ENCODE measurements at regions not wholly inside any gene's neighbourhood (a gene's known extent, or its start where the extent isn't known, plus 50 kb on each side); places are given as distances from the start of the nearest gene placed in this dataset.

GRCh38 chr5:124093658-124094057, 581.7 kb downstream of the CSNK1G3 start:
- 89 to 96% methylated on average over 1 of the region's 1 CpG for WGBS, 2 donors
- no peak for DNase-seq
- no peaks in the 10 kb centered on the region for H3K27me3 ChIP-seq
- H3K27ac ChIP-seq = no peak overlapping the region
- TF ChIP-seq POLR2A (IDR thresholded peaks at IDR 0.05) = no peak
- TF ChIP-seq CTCF (IDR thresholded peaks at IDR 0.05) = no peak
- no peaks in the 10 kb centered on the region for H3K4me1 ChIP-seq
- no peaks in the 10 kb centered on the region for H3K9me3 ChIP-seq
- H3K36me3 ChIP-seq (ENCODE audit: low read depth, missing control alignments) = no peaks in the 10 kb centered on the region
- intact Hi-C loops (cut with DNase I; ENCODE audit: low total_unique reads) = no loop called here
- no peak overlapping the region for H3K4me3 ChIP-seq

GRCh38 chr5:124090115-124090514, 578.1 kb downstream of the CSNK1G3 start:
- H3K27me3 ChIP-seq = no peaks in the 10 kb centered on the region
- no peaks in the 10 kb centered on the region for H3K36me3 ChIP-seq (ENCODE audit: low read depth, missing control alignments)
- H3K27ac ChIP-seq = no peak overlapping the region
- no peak overlapping the region for H3K4me3 ChIP-seq
- intact Hi-C loops (cut with DNase I; ENCODE audit: low total_unique reads) = no loop called here
- no peaks in the 10 kb centered on the region for H3K4me1 ChIP-seq
- WGBS, 2 donors = 94 to 95% methylated on average over 3 of the region's 3 CpGs
- H3K9me3 ChIP-seq = no peaks in the 10 kb centered on the region
- no peak for TF ChIP-seq CTCF (IDR thresholded peaks at IDR 0.05)
- no peak for TF ChIP-seq POLR2A (IDR thresholded peaks at IDR 0.05)
- no peak for DNase-seq

GRCh38 chr5:124089578-124089977, 577.6 kb downstream of the CSNK1G3 start:
- no peaks in the 10 kb centered on the region for H3K27me3 ChIP-seq
- no peaks in the 10 kb centered on the region for H3K36me3 ChIP-seq (ENCODE audit: low read depth, missing control alignments)
- H3K27ac ChIP-seq = no peak overlapping the region
- H3K9me3 ChIP-seq = no peaks in the 10 kb centered on the region
- intact Hi-C loops (cut with DNase I; ENCODE audit: low total_unique reads) = no loop called here
- H3K4me1 ChIP-seq = no peaks in the 10 kb centered on the region
- WGBS, 2 donors = 34 to 41% methylated on average over 2 of the region's 2 CpGs
- no peak overlapping the region for H3K4me3 ChIP-seq
- no peak for DNase-seq
- TF ChIP-seq CTCF (IDR thresholded peaks at IDR 0.05) = no peak
- no peak for TF ChIP-seq POLR2A (IDR thresholded peaks at IDR 0.05)

GRCh38 chr5:124088289-124089032, 576.5 kb downstream of the CSNK1G3 start:
- intact Hi-C loops (cut with DNase I; ENCODE audit: low total_unique reads) = no loop called here
- 49 to 60% methylated on average over 5 of the region's 5 CpGs for WGBS, 2 donors
- TF ChIP-seq POLR2A (IDR thresholded peaks at IDR 0.05) (no peak), CTCF (IDR thresholded peaks at IDR 0.05) (no peak)
- H3K27me3 ChIP-seq = no peaks in the 10 kb centered on the region
- DNase-seq = no peak
- H3K4me3 ChIP-seq = no peak overlapping the region
- H3K27ac ChIP-seq = no peak overlapping the region
- no peaks in the 10 kb centered on the region for H3K36me3 ChIP-seq (ENCODE audit: low read depth, missing control alignments)
- H3K4me1 ChIP-seq = no peaks in the 10 kb centered on the region
- no peaks in the 10 kb centered on the region for H3K9me3 ChIP-seq

- 65 to 71% methylated on average over 2 of the region's 2 CpGs for WGBS, 2 donors
- intact Hi-C loops (cut with DNase I; ENCODE audit: low total_unique reads) = no loop called here
These were observed 575.8 kb downstream of the CSNK1G3 start for GRCh38 chr5:124087752-124088151.

More at GRCh38 chr5:124087752-124088151, 575.8 kb downstream of the CSNK1G3 start:
- no peak for DNase-seq
- Histone ChIP-seq H3K27ac (no peak overlapping the region), H3K4me3 (no peak overlapping the region), H3K9me3 (no peaks in the 10 kb centered on the region), H3K36me3 (ENCODE audit: low read depth, missing control alignments) (no peaks in the 10 kb centered on the region), H3K4me1 (no peaks in the 10 kb centered on the region), H3K27me3 (no peaks in the 10 kb centered on the region)
- TF ChIP-seq POLR2A (IDR thresholded peaks at IDR 0.05) (no peak), CTCF (IDR thresholded peaks at IDR 0.05) (no peak)
